ENCODE measurements at regions not wholly inside any gene's neighbourhood (a gene's known extent, or its start where the extent isn't known, plus 50 kb on each side); places are given as distances from the start of the nearest gene placed in this dataset.

DNA sequence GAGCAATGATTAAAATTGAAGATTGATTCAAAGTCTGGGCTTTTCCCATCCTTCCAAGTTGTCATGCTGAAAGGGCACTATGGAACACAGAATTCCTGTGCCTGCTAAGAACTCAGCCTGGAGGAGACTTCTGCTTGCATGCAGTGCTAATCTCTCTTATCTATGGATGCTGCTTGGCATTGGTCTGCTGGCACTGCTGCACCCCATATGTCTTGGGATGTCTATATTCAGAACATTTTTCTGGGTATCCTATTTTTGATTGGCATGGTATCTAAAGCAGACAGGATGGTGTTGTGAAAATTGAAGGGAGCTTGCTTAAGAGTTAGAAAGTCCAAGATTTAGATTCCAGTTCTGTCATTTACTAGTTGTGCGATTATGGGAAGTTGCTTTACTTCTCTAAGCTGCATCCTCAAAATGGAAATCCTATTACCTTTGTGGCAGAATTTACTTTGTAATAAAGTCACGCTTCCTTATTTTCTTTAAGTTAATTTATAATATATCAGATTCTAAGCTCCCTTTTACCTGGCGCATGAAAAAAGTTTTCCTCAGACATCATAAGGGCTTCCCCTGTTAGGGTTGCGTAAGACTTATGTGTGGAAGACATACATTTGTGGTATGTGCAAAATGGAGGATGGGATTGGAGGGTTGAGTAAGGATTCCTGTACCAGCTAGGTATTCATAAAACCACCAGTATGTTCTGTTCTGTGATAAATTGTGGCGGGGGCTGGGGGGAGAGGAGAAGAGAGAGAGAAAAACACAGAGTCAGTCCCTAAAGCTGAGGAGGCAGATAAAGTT lies 254.0 kb downstream of the DMAC1 start:
- TF ChIP-seq ZFP41 (tag by site-specific recombination; IDR thresholded peaks at IDR 0.05; ENCODE audit: borderline replicate concordance) = no peak
- TF ChIP-seq ATF2 (tag by site-specific recombination; IDR thresholded peaks at IDR 0.05; ENCODE audit: low read depth) = no peak
- TF ChIP-seq, protein P1, sequence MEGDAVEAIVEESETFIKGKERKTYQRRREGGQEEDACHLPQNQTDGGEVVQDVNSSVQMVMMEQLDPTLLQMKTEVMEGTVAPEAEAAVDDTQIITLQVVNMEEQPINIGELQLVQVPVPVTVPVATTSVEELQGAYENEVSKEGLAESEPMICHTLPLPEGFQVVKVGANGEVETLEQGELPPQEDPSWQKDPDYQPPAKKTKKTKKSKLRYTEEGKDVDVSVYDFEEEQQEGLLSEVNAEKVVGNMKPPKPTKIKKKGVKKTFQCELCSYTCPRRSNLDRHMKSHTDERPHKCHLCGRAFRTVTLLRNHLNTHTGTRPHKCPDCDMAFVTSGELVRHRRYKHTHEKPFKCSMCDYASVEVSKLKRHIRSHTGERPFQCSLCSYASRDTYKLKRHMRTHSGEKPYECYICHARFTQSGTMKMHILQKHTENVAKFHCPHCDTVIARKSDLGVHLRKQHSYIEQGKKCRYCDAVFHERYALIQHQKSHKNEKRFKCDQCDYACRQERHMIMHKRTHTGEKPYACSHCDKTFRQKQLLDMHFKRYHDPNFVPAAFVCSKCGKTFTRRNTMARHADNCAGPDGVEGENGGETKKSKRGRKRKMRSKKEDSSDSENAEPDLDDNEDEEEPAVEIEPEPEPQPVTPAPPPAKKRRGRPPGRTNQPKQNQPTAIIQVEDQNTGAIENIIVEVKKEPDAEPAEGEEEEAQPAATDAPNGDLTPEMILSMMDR (tag by site-specific recombination; IDR thresholded peaks at IDR 0.05) = no peak
- TF ChIP-seq, protein P2, sequence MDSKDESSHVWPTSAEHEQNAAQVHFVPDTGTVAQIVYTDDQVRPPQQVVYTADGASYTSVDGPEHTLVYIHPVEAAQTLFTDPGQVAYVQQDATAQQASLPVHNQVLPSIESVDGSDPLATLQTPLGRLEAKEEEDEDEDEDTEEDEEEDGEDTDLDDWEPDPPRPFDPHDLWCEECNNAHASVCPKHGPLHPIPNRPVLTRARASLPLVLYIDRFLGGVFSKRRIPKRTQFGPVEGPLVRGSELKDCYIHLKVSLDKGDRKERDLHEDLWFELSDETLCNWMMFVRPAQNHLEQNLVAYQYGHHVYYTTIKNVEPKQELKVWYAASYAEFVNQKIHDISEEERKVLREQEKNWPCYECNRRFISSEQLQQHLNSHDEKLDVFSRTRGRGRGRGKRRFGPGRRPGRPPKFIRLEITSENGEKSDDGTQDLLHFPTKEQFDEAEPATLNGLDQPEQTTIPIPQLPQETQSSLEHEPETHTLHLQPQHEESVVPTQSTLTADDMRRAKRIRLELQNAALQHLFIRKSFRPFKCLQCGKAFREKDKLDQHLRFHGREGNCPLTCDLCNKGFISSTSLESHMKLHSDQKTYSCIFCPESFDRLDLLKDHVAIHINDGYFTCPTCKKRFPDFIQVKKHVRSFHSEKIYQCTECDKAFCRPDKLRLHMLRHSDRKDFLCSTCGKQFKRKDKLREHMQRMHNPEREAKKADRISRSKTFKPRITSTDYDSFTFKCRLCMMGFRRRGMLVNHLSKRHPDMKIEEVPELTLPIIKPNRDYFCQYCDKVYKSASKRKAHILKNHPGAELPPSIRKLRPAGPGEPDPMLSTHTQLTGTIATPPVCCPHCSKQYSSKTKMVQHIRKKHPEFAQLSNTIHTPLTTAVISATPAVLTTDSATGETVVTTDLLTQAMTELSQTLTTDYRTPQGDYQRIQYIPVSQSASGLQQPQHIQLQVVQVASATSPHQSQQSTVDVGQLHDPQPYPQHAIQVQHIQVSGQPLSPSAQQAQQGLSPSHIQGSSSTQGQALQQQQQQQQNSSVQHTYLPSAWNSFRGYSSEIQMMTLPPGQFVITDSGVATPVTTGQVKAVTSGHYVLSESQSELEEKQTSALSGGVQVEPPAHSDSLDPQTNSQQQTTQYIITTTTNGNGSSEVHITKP (tag by site-specific recombination; IDR thresholded peaks at IDR 0.05) = no peak
- no peak for TF ChIP-seq TCF7L2 (IDR thresholded peaks at IDR 0.05; ENCODE audit: borderline replicate concordance, low read depth, low read length)
- TF ChIP-seq ZBTB17 (tag by site-specific recombination; IDR thresholded peaks at IDR 0.05) = no peak
- TF ChIP-seq, protein P3, sequence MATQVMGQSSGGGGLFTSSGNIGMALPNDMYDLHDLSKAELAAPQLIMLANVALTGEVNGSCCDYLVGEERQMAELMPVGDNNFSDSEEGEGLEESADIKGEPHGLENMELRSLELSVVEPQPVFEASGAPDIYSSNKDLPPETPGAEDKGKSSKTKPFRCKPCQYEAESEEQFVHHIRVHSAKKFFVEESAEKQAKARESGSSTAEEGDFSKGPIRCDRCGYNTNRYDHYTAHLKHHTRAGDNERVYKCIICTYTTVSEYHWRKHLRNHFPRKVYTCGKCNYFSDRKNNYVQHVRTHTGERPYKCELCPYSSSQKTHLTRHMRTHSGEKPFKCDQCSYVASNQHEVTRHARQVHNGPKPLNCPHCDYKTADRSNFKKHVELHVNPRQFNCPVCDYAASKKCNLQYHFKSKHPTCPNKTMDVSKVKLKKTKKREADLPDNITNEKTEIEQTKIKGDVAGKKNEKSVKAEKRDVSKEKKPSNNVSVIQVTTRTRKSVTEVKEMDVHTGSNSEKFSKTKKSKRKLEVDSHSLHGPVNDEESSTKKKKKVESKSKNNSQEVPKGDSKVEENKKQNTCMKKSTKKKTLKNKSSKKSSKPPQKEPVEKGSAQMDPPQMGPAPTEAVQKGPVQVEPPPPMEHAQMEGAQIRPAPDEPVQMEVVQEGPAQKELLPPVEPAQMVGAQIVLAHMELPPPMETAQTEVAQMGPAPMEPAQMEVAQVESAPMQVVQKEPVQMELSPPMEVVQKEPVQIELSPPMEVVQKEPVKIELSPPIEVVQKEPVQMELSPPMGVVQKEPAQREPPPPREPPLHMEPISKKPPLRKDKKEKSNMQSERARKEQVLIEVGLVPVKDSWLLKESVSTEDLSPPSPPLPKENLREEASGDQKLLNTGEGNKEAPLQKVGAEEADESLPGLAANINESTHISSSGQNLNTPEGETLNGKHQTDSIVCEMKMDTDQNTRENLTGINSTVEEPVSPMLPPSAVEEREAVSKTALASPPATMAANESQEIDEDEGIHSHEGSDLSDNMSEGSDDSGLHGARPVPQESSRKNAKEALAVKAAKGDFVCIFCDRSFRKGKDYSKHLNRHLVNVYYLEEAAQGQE (tag by site-specific recombination; IDR thresholded peaks at IDR 0.05) = no peak

All from HEK293 (cell line).